ENCODE measurements at regions not wholly inside any gene's neighbourhood (a gene's known extent, or its start where the extent isn't known, plus 50 kb on each side); places are given as distances from the start of the nearest gene placed in this dataset.

- Mint-ChIP-seq H3K4me1 (peaks cover 41 to 56% of the 10 kb centered on the region in 2 experiments), H3K27ac (no peak overlapping the region), H3K27me3 (ENCODE audit: low read depth) (no peaks in the 10 kb centered on the region), H3K9me3 (no peaks in the 10 kb centered on the region), H3K36me3 (ENCODE audit: insufficient read depth in 1 of 3, low read depth in 3 of 3) (no peaks in the 10 kb centered on the region), H3K4me3 (no peak overlapping the region)
- Histone ChIP-seq H3K9ac (ENCODE audit: extremely low read depth, insufficient read length, low read length) (no peak overlapping the region), H3K23me2 (ENCODE audit: insufficient read length, low read depth, low read length, poor library complexity, severe bottlenecking) (no peaks in the 10 kb centered on the region), H3K4me1 (ENCODE audit: insufficient read depth, low read length) (peaks cover 7% of the 10 kb centered on the region; the same call in 1 of the 2 replicates), H2BK15ac (ENCODE audit: low read depth, low read length) (no peak overlapping the region), H3K18ac (ENCODE audit: insufficient read length, low read depth, low read length) (no peak overlapping the region), H4K5ac (ENCODE audit: insufficient read length, low read depth, low read length) (no peak overlapping the region), H3K56ac (ENCODE audit: insufficient read length, low read depth, low read length) (no peak overlapping the region), H3K27me3 (ENCODE audit: insufficient read depth, low read length) (no peaks in the 10 kb centered on the region; the same call in 1 of the 2 replicates), H3K79me1 (ENCODE audit: insufficient read depth, low read depth, low read length, poor library complexity, severe bottlenecking) (no peaks in the 10 kb centered on the region), H3K27ac (ENCODE audit: insufficient read length, low read depth, low read length) (no peak overlapping the region), H2AK5ac (ENCODE audit: insufficient read length, low read length) (no peak overlapping the region), H3T11ph (ENCODE audit: low read length) (no peak overlapping the region), H3K14ac (ENCODE audit: insufficient read depth, low read length) (no peak overlapping the region), H4K20me1 (ENCODE audit: control insufficient read depth, insufficient read depth, insufficient read length) (no peaks in the 10 kb centered on the region), H2BK12ac (ENCODE audit: insufficient read length, low read depth, low read length) (no peak overlapping the region), H3K4ac (ENCODE audit: low read depth, low read length) (no peak overlapping the region), H4K91ac (ENCODE audit: insufficient read length, low read depth, low read length) (no peak overlapping the region), H3K23ac (ENCODE audit: insufficient read length, low read depth, low read length) (no peak overlapping the region), H4K8ac (replicated peaks; ENCODE audit: insufficient read length, low read depth, low read length) (no peak overlapping the region), H3K79me2 (ENCODE audit: insufficient read depth, low read length) (no peaks in the 10 kb centered on the region), H2BK120ac (ENCODE audit: low read depth, low read length, poor library complexity, severe bottlenecking) (no peak overlapping the region), H2AFZ (ENCODE audit: low read length) (no peak overlapping the region), H2BK20ac (ENCODE audit: low read depth, low read length, poor library complexity, severe bottlenecking) (no peak overlapping the region), H2BK5ac (ENCODE audit: insufficient read length, low read length) (no peak overlapping the region), H3K4me2 (ENCODE audit: insufficient read depth, insufficient read length, low read length) (no peak overlapping the region), H3K9me3 (ENCODE audit: control insufficient read depth, low read depth, low read length) (no peaks in the 10 kb centered on the region)
- no peak for DNase-seq
- TF ChIP-seq CTCF (conservative IDR thresholded peaks at IDR 0.05), result no peak
- WGBS (ENCODE audit: extremely low coverage, insufficient read length, low lambda C conversion rate), result no CpG with 5 or more reads among the region's 2 CpGs
Measured at GRCh38 chr5:88488561-88488960, 219.9 kb upstream of the TMEM161B start.
